Mesenchymal stem cell (in vitro differentiated cells and primary cell): ENCODE measurements at regions not wholly inside any gene's neighbourhood (a gene's known extent, or its start where the extent isn't known, plus 50 kb on each side); places are given as distances from the start of the nearest gene placed in this dataset.
A peak's percentile ranks its signal among the peaks of the same experiment; 100 is the strongest.

ENCODE experiments used
- DNase-seq: peaks from one replicate; pipeline ENCODE4 v3.0.0-alpha.2; 2013
- H2AFZ ChIP-seq: one replicate; pipeline ENCODE4 v1.6.1; 2013; ENCODE audit warnings: low read depth, mild to moderate bottlenecking, control low read depth, inconsistent platforms, low read length, moderate library complexity
- H2AK5ac ChIP-seq: 2 replicates; pipeline ENCODE4 v1.6.1; 2013; ENCODE audit warnings: low read length, moderate library complexity, mild to moderate bottlenecking, inconsistent platforms; ENCODE audit not compliant: severe bottlenecking
- H2BK120ac ChIP-seq: one replicate; pipeline ENCODE4 v1.6.1; 2013; ENCODE audit warnings: low read depth, mild to moderate bottlenecking, inconsistent platforms, low read length, moderate library complexity
- H2BK12ac ChIP-seq, 2 experiments: one replicate each; pipeline ENCODE4 v1.6.1; 2013; ENCODE audit warnings: inconsistent platforms in 2 of 2, low read length in 2 of 2, mild to moderate bottlenecking in 2 of 2, moderate library complexity in 2 of 2, control low read depth in 1 of 2
- H2BK15ac ChIP-seq: one replicate; pipeline ENCODE4 v1.6.1; 2013; ENCODE audit warnings: mild to moderate bottlenecking, low read depth, inconsistent platforms; ENCODE audit not compliant: poor library complexity, severe bottlenecking
- H2BK5ac ChIP-seq: 2 replicates; pipeline ENCODE4 v1.6.1; 2013; ENCODE audit warnings: low read depth, mild to moderate bottlenecking, low read length, control low read depth, inconsistent platforms; ENCODE audit not compliant: poor library complexity, severe bottlenecking
- H3K14ac ChIP-seq, 2 experiments: one replicate each; pipeline ENCODE4 v1.6.1; 2013; ENCODE audit warnings: inconsistent platforms in 2 of 2, low read length in 2 of 2, control low read depth in 1 of 2, mild to moderate bottlenecking in 1 of 2, moderate library complexity in 1 of 2
- H3K18ac ChIP-seq, 2 experiments: one replicate each; pipeline ENCODE4 v1.6.1; 2013; ENCODE audit warnings: inconsistent platforms in 2 of 2, low read length in 2 of 2, control low read depth in 1 of 2, low read depth in 1 of 2, mild to moderate bottlenecking in 1 of 2
- H3K23ac ChIP-seq, 2 experiments: one replicate each; pipeline ENCODE4 v1.6.1; 2013; ENCODE audit warnings: inconsistent platforms in 2 of 2, low read length in 2 of 2, mild to moderate bottlenecking in 2 of 2, moderate library complexity in 2 of 2, control low read depth in 1 of 2
- H3K27ac ChIP-seq: 2 replicates; pipeline ENCODE4 v1.5.1; 2013; ENCODE audit warnings: mild to moderate bottlenecking, moderate library complexity, low read length, control low read depth, inconsistent platforms; ENCODE audit not compliant: poor library complexity, severe bottlenecking
- H3K27me3 ChIP-seq, 2 experiments: 2 replicates each; pipeline versions ENCODE4 v1.6.1 to v1.7.0; 2013; ENCODE audit warnings: low read length in 2 of 2, mild to moderate bottlenecking in 2 of 2, moderate library complexity in 2 of 2, control low read depth in 1 of 2, inconsistent platforms in 1 of 2; ENCODE audit not compliant: control insufficient read depth in 1 of 2, insufficient read depth in 1 of 2
- H3K36me3 ChIP-seq, 2 experiments: 2 replicates each; pipeline versions ENCODE4 v1.6.1 to v1.7.0; 2013; ENCODE audit warnings: low read length in 2 of 2, control low read depth in 1 of 2, inconsistent platforms in 1 of 2, low read depth in 1 of 2, mild to moderate bottlenecking in 1 of 2; ENCODE audit not compliant: insufficient read depth in 2 of 2, control insufficient read depth in 1 of 2
- H3K4ac ChIP-seq, 2 experiments: one replicate each; pipeline ENCODE4 v1.6.1; 2013; ENCODE audit warnings: inconsistent platforms in 2 of 2, low read length in 2 of 2, mild to moderate bottlenecking in 2 of 2, moderate library complexity in 2 of 2, control low read depth in 1 of 2, low read depth in 1 of 2
- H3K4me1 ChIP-seq: 2 replicates; pipeline ENCODE4 v1.6.1; 2013; ENCODE audit warnings: low read depth, low read length, control low read depth; ENCODE audit not compliant: control insufficient read depth, insufficient read depth
- H3K4me2 ChIP-seq: 2 replicates; pipeline ENCODE4 v1.6.1; 2013; ENCODE audit warnings: low read length, mild to moderate bottlenecking, inconsistent platforms; ENCODE audit not compliant: poor library complexity, severe bottlenecking
- H3K4me3 ChIP-seq, 2 experiments: 2 replicates each; pipeline versions ENCODE4 v1.5.1 to v1.7.0; 2013; ENCODE audit warnings: low read length in 2 of 2, mild to moderate bottlenecking in 2 of 2, control low read depth in 1 of 2, low read depth in 1 of 2; ENCODE audit not compliant: insufficient read depth in 1 of 2
- H3K79me1 ChIP-seq: replicated peaks from 2 replicates; pipeline ENCODE4 v1.6.1; 2013; ENCODE audit warnings: mild to moderate bottlenecking, control low read depth, low read length, inconsistent platforms; ENCODE audit not compliant: poor library complexity, severe bottlenecking
- H3K9ac ChIP-seq: 2 replicates; pipeline ENCODE4 v1.7.0; 2013; ENCODE audit warnings: mild to moderate bottlenecking, low read length, moderate library complexity
- H3K9me3 ChIP-seq: 2 replicates; pipeline ENCODE4 v1.7.0; 2013; ENCODE audit warnings: mild to moderate bottlenecking, low read length; ENCODE audit not compliant: control insufficient read depth
- H4K8ac ChIP-seq: one replicate; pipeline ENCODE4 v1.6.1; 2013; ENCODE audit warnings: inconsistent platforms, mild to moderate bottlenecking, low read length, moderate library complexity
- H4K91ac ChIP-seq: one replicate; pipeline ENCODE4 v1.6.1; 2013; ENCODE audit warnings: mild to moderate bottlenecking, low read length, inconsistent platforms
- WGBS: methylation state at CpG from one replicate; pipeline ENCODE4 v1.1.7; 2013; ENCODE audit warnings: mixed read lengths; 5-methylcytosine and 5-hydroxymethylcytosine counted together

GRCh38 chr6:118367314-118367713 lies 180.8 kb upstream of the PLN start:
- Histone ChIP-seq H2BK15ac (no peak overlapping the region), H3K4me2 (no peak overlapping the region), H4K8ac (no peak overlapping the region), H4K91ac (no peak overlapping the region), H3K4me3 (no peak overlapping the region), H3K4ac (no peak overlapping the region), H2BK5ac (no peak overlapping the region), H3K79me1 (no peaks in the 10 kb centered on the region), H2BK12ac (no peak overlapping the region), H2AK5ac (no peak overlapping the region), H3K9ac (no peak overlapping the region), H3K18ac (peak overlapping the region in 1 of 2 experiments; percentile 2), H3K27ac (no peak overlapping the region), H3K36me3 (no peaks in the 10 kb centered on the region), H2AFZ (no peak overlapping the region), H3K14ac (no peak overlapping the region), H3K27me3 (no peaks in the 10 kb centered on the region), H2BK120ac (no peak overlapping the region), H3K23ac (no peak overlapping the region), H3K9me3 (peaks cover 19% of the 10 kb centered on the region), H3K4me1 (no peaks in the 10 kb centered on the region)
- DNase-seq: no peak

DNA sequence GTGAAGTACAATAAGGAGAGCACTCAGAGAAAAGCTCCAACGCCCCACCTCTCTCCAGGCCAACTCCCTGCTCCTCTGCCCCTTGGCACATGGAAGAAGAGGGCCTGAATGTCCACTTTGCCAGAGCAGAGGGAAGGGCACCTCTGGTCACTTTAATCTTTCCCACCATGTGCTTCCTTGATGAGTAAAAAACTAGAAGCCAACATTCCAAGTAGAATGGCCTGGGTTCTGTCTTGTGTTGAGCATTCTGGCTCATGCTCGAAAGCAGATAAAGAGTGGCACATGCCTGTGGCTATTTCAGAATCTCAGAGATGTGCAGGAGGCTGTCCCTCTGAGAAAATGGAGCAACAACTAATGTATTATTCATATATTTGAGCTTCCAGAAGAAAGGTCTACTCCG lies 177.4 kb upstream of the PLN start:
- H3K18ac ChIP-seq: no peak overlapping the region
- H4K8ac ChIP-seq: no peak overlapping the region
- DNase-seq: peak; percentile 53
- H4K91ac ChIP-seq: no peak overlapping the region
- H2AFZ ChIP-seq: no peak overlapping the region
- no peak overlapping the region for H2BK15ac ChIP-seq
- no peak overlapping the region for H2BK5ac ChIP-seq
- H3K4me1 ChIP-seq: no peaks in the 10 kb centered on the region
- no peak overlapping the region for H3K23ac ChIP-seq
- 69% methylated on average over 2 of the region's 3 CpGs for WGBS
- no peak overlapping the region for H3K14ac ChIP-seq
- no peaks in the 10 kb centered on the region for H3K27me3 ChIP-seq
- H2AK5ac ChIP-seq: no peak overlapping the region
- H3K27ac ChIP-seq: no peak overlapping the region
- H3K4ac ChIP-seq: no peak overlapping the region
- no peaks in the 10 kb centered on the region for H3K36me3 ChIP-seq
- no peaks in the 10 kb centered on the region for H3K79me1 ChIP-seq
- peaks cover 19% of the 10 kb centered on the region for H3K9me3 ChIP-seq
- H3K9ac ChIP-seq: no peak overlapping the region
- no peak overlapping the region for H3K4me2 ChIP-seq
- no peak overlapping the region for H2BK12ac ChIP-seq
- no peak overlapping the region for H3K4me3 ChIP-seq
- H2BK120ac ChIP-seq: no peak overlapping the region

GRCh38 chr6:118371955-118372354 lies 176.1 kb upstream of the PLN start:
- Histone ChIP-seq H4K91ac (no peak overlapping the region), H3K36me3 (no peaks in the 10 kb centered on the region), H2BK120ac (no peak overlapping the region), H3K27ac (no peak overlapping the region), H3K4me3 (no peak overlapping the region), H3K18ac (no peak overlapping the region), H3K4me1 (no peaks in the 10 kb centered on the region), H3K4me2 (no peak overlapping the region), H2BK5ac (no peak overlapping the region), H3K4ac (peak overlapping the region in 1 of 2 experiments; percentile 56), H3K79me1 (no peaks in the 10 kb centered on the region), H2BK15ac (no peak overlapping the region), H3K9ac (no peak overlapping the region), H3K23ac (no peak overlapping the region), H2AFZ (no peak overlapping the region), H4K8ac (no peak overlapping the region), H3K9me3 (peaks cover 19% of the 10 kb centered on the region), H3K14ac (no peak overlapping the region), H2AK5ac (no peak overlapping the region), H3K27me3 (no peaks in the 10 kb centered on the region), H2BK12ac (peak overlapping the region; percentile 23 to 78)
- DNase-seq: no peak
- WGBS: 78% methylated on average over 1 of the region's 1 CpG

DNA sequence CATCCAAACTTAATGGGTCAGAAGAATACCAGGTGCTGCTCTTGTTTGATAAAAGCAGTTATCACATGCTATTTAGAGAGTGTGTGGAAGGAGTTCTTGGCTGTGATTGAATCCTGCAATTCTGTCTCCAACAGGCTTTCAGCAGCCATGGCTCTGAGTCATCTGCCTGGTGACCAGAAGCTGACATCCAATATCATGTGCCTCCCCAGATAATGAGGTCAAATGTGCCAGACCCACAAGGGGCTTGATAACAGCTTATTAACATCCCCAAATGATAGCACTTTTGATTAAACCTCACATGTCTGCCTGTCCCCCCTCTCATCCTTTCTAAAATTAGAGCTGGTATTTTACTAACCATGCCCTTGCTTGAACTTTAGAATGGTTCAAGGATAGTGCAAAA lies 175.7 kb upstream of the PLN start:
- Histone ChIP-seq H3K14ac (no peak overlapping the region), H2BK15ac (no peak overlapping the region), H2AK5ac (no peak overlapping the region), H3K79me1 (no peaks in the 10 kb centered on the region), H3K4me3 (no peak overlapping the region), H3K36me3 (no peaks in the 10 kb centered on the region), H3K9ac (no peak overlapping the region), H3K18ac (no peak overlapping the region), H2BK120ac (no peak overlapping the region), H3K9me3 (peaks cover 19% of the 10 kb centered on the region), H3K4me2 (no peak overlapping the region), H4K8ac (no peak overlapping the region), H2AFZ (no peak overlapping the region), H3K4me1 (no peaks in the 10 kb centered on the region), H4K91ac (no peak overlapping the region), H2BK5ac (no peak overlapping the region), H3K4ac (no peak overlapping the region), H3K27ac (no peak overlapping the region), H3K23ac (no peak overlapping the region), H3K27me3 (no peaks in the 10 kb centered on the region), H2BK12ac (no peak overlapping the region)
- peak; percentile 50 for DNase-seq
